ENCODE measurements at regions not wholly inside any gene's neighbourhood (a gene's known extent, or its start where the extent isn't known, plus 50 kb on each side); places are given as distances from the start of the nearest gene placed in this dataset.

- ChIA-PET CTCF (no interaction called here), POLR2A (no interaction called here), RAD21 (ENCODE audit: low non-redundant PET in 1 of 2, low total read pairs in 2 of 2, uncharacterized antibody in 2 of 2, unreplicated experiment in 2 of 2) (no interaction called here)
- H3K27me3 ChIP-seq (ENCODE audit: insufficient read depth, low read length), result no peaks in the 10 kb centered on the region
- no peaks in the 10 kb centered on the region for H3K9me2 ChIP-seq (ENCODE audit: insufficient read depth)
- H3K27ac ChIP-seq (ENCODE audit: low read depth, low read length), result no peak overlapping the region
- H3K4me3 ChIP-seq (replicated peaks in 1 of 2; ENCODE audit: low read depth in 1 of 2, low read length in 2 of 2), result no peak overlapping the region
- no TSS peak for BruUV-seq (replicated peaks)
- DNase-seq (ENCODE audit: low read depth, low spot score), result no peak
- ATAC-seq, result no peak
- no peaks in the 10 kb centered on the region for H3K9me3 ChIP-seq (ENCODE audit: control insufficient read depth in 1 of 2, insufficient read depth in 1 of 2, low read depth in 1 of 2, low read length in 2 of 2)
- no peaks in the 10 kb centered on the region for H3K79me2 ChIP-seq (ENCODE audit: insufficient read depth, low read length)
- H3K36me3 ChIP-seq (ENCODE audit: control insufficient read depth in 1 of 2, insufficient read depth in 2 of 2, low read length in 2 of 2), result no peaks in the 10 kb centered on the region
- H3K4me1 ChIP-seq (ENCODE audit: control insufficient read depth in 1 of 2, insufficient read depth in 2 of 2, low read length in 2 of 2), result peaks cover 0 to 6% of the 10 kb centered on the region in 2 experiments; a peak in 1 of 4 replicates
- no peak overlapping the region for H3K4me2 ChIP-seq (ENCODE audit: low read length)
- no peaks in the 10 kb centered on the region for H4K20me1 ChIP-seq (ENCODE audit: insufficient read depth)
- intact Hi-C loops (cut with micrococcal nuclease), result no loop called here
- H3K9ac ChIP-seq (ENCODE audit: low read length), result no peak overlapping the region
- TF ChIP-seq FOSL1 (IDR thresholded peaks at IDR 0.05; ENCODE audit: low read depth) (0 out of 2 replicates have a peak, but pooled peaks have one; percentile 17), POLR2AphosphoS5 (IDR thresholded peaks at IDR 0.05; ENCODE audit: low read depth, low read length) (no peak)
- H2AFZ ChIP-seq (ENCODE audit: low read depth, low read length, poor library complexity, severe bottlenecking), result no peak overlapping the region
Measured at GRCh38 chr4:156261230-156261629, 307.6 kb upstream of the CTSO start.

GRCh38 chr4:156255230-156256007 lies 301.8 kb upstream of the CTSO start:
- TF ChIP-seq REST (IDR thresholded peaks at IDR 0.05; ENCODE audit: low read depth) (no peak), YY1 (IDR thresholded peaks at IDR 0.05; ENCODE audit: extremely low read depth, insufficient replicate concordance, low read depth, low read length) (no peak), ZNF274 (IDR thresholded peaks at IDR 0.05; ENCODE audit: low read depth, low read length) (no peak), EGR1 (IDR thresholded peaks at IDR 0.05; ENCODE audit: low read depth) (no peak), CTCF (IDR thresholded peaks at IDR 0.05 in 2 of 3, conservative IDR thresholded peaks at IDR 0.05 in 1 of 3; ENCODE audit: borderline replicate concordance in 1 of 3, insufficient read depth in 1 of 3, low read depth in 2 of 3, low read length in 2 of 3) (no peak), ZFX (IDR thresholded peaks at IDR 0.05) (no peak)
- POLR2A ChIA-PET, result no interaction called here
- Histone ChIP-seq H3K27ac (ENCODE audit: low read depth, low read length) (no peak overlapping the region), H3K9ac (ENCODE audit: low read length) (no peak overlapping the region), H4K20me1 (ENCODE audit: insufficient read depth) (no peaks in the 10 kb centered on the region), H3K36me3 (ENCODE audit: control insufficient read depth in 1 of 2, insufficient read depth in 2 of 2, low read length in 2 of 2) (no peaks in the 10 kb centered on the region), H3K4me2 (ENCODE audit: low read length) (no peak overlapping the region), H3K79me2 (ENCODE audit: insufficient read depth, low read length) (no peaks in the 10 kb centered on the region), H3K4me1 (ENCODE audit: control insufficient read depth in 1 of 2, insufficient read depth in 2 of 2, low read length in 2 of 2) (no peaks in the 10 kb centered on the region), H3K4me3 (replicated peaks in 1 of 2; ENCODE audit: low read depth in 1 of 2, low read length in 2 of 2) (no peak overlapping the region), H3K9me3 (ENCODE audit: control insufficient read depth in 1 of 2, insufficient read depth in 1 of 2, low read depth in 1 of 2, low read length in 2 of 2) (no peaks in the 10 kb centered on the region), H3K27me3 (ENCODE audit: insufficient read depth, low read length) (no peaks in the 10 kb centered on the region), H2AFZ (ENCODE audit: low read depth, low read length, poor library complexity, severe bottlenecking) (no peak overlapping the region), H3K9me2 (ENCODE audit: insufficient read depth) (no peaks in the 10 kb centered on the region)
- DNase-seq (ENCODE audit: low read depth, low spot score) (no peak), ATAC-seq (no peak)
- intact Hi-C loops (cut with micrococcal nuclease), result no loop called here
- BruUV-seq (replicated peaks), result no TSS peak
- RAD21 ChIA-PET (ENCODE audit: low non-redundant PET in 1 of 2, low total read pairs in 2 of 2, uncharacterized antibody in 2 of 2, unreplicated experiment in 2 of 2), result no interaction called here
- CTCF ChIA-PET, result no interaction called here

Measured in HCT116 (cell line).